Occipital lobe (tissue), 2 donors: ENCODE measurements at regions not wholly inside any gene's neighbourhood (a gene's known extent, or its start where the extent isn't known, plus 50 kb on each side); places are given as distances from the start of the nearest gene placed in this dataset. TPM values are rescaled to one million over a fixed set of nuclear protein-coding genes. Genes with fewer than 3 reads are reported as not detected.
"Not testable (repeated sequence)": the region's sequence is repeated elsewhere in the genome, so short reads cannot be mapped to it uniquely, and the experiment has no call there.

Experiments
- DNase-seq: peaks from one replicate; lab custom pipeline; 2025; lab: John Stamatoyannopoulos, UW
- small RNA-seq: library from RNA; depleted of rRNA; stranded (forward); fragments of <200 nt; gene quantifications from one replicate; pipeline ENCODE3, GENCODE V24; 2014

GRCh38 chrX:73961867-73962266 lies 109.4 kb upstream of the XIST start:
- DNase-seq: not testable (repeated sequence)

DNA sequence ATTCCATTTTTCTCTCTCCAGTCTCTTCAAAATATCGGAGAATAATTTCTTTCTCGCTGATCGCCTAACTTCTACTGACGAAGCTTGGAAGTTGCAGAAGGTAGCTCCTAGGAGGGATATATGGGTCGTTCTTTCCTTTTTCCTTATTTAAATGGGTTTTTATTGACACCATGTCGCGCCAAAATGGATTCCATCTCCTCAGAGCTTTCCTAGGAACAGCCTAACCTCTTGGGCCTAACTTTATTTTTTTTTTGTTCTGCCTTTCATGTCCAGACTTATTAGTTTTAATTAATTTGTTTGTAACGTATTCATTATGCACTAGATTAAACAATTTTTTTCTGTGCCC lies 92.0 kb upstream of the XIST start:
- DNase-seq: no peak

DNA sequence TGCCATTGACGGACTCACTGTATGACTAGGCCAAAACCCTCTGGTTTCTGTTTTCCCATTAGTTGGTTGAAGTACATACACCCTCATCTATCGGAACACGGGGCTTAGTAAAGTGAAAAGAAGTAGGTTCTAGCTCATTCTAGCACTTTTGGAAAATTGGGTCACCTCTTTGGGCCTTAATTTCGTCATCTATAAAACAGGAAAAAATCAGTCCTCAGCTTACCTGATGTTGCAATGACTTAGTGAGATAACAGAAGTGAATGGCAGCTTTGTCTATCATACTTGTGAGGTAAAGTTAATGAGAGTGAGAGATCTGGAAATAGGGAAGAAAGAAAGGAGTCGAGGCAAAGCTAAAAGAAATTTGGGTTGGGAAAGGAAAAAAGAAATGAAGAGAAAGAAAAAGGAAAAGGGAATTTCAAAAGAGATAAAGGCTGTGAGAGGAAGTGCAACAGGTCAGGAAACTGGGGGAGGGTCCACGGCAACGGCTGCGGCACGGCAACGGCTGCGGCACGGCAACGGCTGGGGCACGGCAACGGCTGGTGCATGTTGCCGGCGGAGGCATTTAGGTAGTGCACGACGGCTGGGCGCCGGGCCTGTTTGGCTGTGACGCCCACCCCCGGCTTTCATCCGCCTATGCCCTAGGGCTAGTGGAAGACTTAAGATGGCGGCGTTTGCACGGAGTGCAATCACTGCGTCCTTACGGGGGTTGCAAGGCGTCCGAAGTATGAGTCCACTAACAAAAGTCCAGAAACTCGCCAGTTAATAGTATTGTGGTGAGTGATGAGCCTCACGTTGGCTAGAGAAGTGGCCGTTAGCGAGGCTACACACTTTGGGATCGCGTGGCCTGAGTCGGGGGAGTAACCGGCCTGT lies 91.4 kb upstream of the XIST start:
- peak; percentile 69 for DNase-seq

DNA sequence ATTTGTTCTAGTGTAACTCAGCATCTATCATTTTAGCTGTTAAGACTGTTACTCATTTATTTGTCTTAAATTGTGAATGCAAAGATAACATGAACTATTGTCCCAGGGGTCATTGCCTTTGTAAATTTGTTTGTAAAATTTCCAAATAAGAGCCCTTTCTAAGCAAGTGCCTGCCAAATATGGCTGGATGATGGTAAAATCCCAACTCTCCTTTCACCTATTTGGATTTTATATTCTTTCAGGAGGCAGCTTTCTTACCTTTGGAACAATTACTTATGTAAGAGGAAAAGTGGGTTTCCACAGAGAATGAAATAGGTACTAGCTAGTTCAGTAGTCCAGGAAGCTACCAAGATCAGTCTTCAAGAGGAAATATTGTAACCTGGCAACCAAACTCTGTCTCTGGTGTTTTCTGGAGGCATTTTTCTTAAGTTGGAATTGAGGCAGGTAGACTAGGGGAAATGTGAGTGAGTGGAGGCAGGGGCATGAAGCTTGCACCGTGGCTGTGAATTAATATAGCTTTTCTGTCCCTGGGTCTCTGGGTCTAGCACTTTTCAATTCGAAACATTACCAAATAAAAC lies 88.5 kb upstream of the XIST start:
- DNase-seq: no peak

DNA sequence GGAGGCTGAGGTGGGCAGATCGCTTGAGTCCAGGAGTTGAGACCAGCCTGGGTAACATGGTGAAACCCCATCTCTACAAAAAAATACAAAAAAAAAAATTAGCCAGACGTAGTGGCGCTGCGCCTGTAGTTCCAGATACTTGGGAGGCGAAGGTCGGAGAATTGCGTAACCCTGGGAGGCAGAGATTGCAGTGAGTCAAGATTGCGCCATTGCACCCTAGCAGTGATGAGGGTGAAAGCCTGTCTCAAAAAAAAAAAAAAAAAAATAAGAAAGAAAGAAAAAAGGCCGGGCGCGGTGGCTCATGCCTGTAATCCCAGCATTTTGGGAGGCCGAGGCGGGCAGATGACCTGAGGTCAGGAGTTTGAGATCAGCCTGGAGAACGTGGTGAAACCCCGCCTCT lies 85.3 kb upstream of the XIST start:
- DNase-seq: not testable (repeated sequence)

GRCh38 chrX:73932522-73932921 lies 80.0 kb upstream of the XIST start:
- DNase-seq: no peak

DNA sequence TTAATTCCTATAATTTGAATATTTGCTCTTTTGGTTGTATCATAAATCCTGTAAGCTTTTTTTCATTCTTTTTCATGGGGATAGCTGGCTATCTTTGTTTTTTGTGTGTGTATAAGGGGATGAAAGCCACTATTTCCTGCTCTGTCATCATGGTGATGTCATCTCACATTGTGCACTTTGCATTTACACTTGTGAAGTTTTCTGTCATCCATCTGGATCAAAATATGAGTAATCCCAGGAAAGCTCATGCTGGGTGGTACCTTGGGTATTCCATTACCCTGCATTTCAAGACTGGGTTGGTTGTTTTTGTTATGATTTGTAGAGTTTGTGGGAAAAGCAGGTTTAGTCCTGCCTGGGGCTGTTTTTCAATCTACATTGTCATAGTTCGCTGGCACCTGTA lies 77.8 kb upstream of the XIST start:
- no peak for DNase-seq

DNA sequence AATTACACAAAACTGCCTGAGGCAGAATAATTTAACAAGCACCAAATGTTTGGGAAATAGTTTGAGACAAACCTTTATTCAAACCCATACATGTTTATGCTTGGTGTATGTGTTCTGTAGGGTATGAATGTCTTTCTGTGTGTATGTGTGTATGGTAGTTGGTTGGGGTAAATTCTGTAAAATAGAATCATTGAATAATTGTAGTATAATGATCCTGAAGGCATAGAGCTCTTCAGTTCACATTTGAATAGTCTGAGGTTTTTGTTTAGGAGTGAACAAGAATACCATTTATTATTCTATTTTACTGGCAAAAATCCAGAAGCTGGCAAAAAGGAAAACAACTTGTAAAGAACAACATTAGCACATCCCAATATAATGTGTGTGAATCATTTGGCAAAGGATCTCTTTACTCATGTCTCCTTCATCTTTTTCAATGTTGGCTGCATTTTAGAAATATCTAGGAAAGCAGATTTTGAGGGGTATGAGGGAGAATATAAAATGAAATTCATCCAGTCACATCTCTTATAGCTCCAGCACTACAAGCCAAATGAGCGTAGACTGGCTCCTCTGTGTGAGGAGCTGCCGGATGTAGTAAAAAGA lies 70.4 kb upstream of the XIST start:
- no peak for DNase-seq

DNA sequence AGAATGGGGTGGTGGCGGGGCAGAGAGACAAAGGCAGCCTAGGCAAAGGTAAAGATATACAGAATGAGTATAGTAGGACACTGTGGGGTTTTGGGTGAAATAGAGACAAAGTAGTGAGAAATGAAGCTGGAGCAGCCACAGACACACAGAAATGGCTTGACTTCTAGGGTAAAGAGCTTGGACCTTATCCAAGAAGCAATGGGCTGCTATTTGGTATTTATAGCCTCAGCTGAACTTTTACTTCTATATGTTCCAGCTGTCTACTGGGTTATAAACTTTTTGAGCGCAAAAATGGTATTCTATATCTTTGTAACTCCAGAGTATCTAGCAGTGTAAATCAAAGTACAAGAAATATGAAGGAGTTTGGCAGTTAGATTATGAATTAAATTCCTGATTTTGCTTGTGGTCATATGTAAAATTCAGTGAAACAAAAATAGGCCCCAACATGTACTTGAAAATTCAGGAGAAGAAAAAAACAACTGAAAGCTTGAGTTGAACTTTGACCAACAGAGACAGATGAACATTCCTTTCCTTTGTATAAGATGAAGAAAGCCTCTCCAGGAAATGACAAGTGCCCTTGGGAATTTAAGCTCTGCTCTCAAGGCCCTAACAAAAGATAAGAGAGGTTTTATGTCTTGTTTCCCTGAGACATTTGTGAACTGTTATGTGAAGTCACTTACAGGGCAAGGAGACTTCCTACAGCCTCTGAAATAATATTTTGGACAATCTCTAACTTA lies 64.6 kb upstream of the XIST start:
- no peak for DNase-seq

- DNase-seq: no peak
Measured at GRCh38 chrX:73916489-73916888, 64.0 kb upstream of the XIST start.

- DNase-seq: not testable (repeated sequence)
Measured at GRCh38 chrX:73914792-73915191, 62.3 kb upstream of the XIST start.

DNA sequence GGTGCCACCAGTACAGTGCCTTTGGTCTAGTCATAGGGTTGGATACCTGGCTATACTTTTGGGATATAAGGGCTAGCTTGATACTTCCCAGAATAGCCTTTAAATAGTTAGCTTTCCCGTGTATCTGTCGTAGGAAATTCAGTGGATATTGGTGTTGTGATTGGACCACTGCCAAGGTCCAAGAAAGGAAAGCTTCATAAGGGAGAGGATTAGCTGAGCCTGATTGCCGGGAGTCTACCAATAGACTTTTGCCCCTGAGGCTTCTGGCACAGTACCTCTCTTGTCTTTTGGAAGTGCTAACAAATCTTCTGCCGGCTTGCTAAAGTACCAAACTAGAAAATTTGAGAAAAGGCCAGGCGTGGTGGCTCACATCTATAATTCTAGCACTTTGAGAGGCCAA lies 61.1 kb upstream of the XIST start:
- DNase-seq: no peak

DNA sequence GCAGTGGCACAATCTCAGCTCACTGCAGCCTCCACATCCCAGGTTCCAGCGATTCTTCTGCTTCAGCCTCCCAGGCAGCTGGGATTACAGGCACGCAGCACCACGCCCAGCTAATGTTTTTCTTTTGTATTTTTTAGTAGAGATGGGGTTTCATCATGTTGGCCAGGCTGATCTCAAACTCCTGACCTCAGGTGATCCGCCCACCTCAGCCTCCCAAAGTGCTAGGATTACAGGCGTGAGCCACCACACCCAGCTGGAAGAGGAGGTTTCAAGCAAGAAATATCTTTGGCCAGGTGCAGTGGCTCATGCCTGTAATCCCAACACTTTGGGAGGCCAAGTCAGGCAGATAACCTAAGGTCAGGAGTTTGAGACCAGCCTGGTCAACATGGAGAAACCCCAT lies 59.4 kb upstream of the XIST start:
- DNase-seq: not testable (repeated sequence)

GRCh38 chrX:73905749-73906374 lies 53.3 kb upstream of the XIST start:
- DNase-seq: not testable (repeated sequence)

DNA sequence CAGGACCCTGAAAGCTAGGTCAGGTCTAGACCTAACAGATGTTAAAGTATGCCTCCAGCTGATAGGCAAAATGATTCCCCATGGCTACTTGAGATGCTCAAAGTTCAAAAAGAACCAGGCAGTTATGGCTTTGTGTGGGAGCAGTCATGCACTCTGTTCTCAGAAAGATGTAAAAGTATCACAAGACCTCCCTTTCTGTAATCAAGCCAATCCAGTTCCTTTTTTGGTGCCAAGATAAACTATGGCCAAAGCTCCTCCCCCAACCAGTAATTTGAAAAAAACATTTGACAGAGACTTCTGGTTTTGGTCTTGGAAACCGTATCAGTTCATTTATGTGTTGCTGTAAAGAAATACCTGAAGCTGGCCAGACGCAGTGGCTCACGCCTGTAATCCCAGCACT lies 51.4 kb upstream of the XIST start:
- no peak for DNase-seq

Small RNA genes in the stretch of these regions (small RNA-seq; reads per million reads assigned to genes)
- not detected for gene ATP5MDP1
- gene DDX3P2: not detected
- 123 reads per million, percentile 96 among the genes with 10 or more reads in this experiment for gene MIR374B
- gene MIR421: 182 reads per million, percentile 97 among the genes with 10 or more reads in this experiment
- gene RF02124: not detected
- gene RF02125: not detected
